ENCODE measurements at regions not wholly inside any gene's neighbourhood (a gene's known extent, or its start where the extent isn't known, plus 50 kb on each side); places are given as distances from the start of the nearest gene placed in this dataset.

DNA sequence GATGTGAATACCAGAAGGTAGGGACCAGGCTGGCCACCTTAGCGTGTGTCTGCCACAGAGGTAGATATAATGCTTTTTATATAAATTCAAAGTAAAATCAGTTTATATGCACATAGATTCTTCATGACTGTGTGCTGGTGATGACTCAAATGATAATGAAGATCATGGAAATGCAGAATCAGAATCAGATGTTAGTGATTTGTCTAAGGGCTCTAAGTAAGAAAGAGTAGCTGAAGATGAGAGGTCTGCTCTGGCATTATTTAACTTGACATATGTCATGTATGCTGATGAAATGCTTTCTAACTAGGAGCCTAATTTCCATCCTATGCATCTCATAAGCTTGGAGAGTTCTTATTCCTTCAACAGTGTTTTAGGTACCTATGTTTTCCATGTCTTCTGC is 50.3 kb upstream of the DPH6 start:
- Mint-ChIP-seq H3K4me3 (no peak overlapping the region), H3K36me3 (ENCODE audit: insufficient read depth in 2 of 2) (peaks cover 1 to 4% of the 10 kb centered on the region in 2 donors), H3K27ac (no peak overlapping the region), H3K9me3 (peaks cover 4 to 7% of the 10 kb centered on the region in 2 donors), H3K4me1 (ENCODE audit: low read depth) (no peaks in the 10 kb centered on the region), H3K27me3 (ENCODE audit: low read depth) (peaks cover 5% of the 10 kb centered on the region)
- ATAC-seq (replicated peaks in 1 of 2) (no peak), DNase-seq (no peak)

DNA sequence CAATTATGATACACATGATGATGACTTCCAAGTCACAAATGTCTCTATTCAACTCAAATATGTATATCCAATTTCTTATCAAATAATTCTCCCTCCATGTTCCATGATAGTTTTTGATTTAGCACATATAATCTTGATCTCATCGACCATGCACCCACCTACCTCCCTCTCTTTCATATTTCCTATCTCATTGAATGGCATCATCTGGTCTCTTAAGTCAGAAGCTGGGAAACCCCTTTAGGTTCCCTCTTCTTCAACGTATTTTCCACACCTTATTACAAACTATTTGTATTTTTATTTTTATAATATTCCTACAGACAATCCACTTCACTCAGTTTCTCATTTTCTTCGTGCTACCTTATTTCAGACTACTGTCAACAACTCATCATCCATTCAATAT is 56.9 kb upstream of the DPH6 start:
- DNase-seq (no peak), ATAC-seq (replicated peaks in 1 of 2) (no peak)
- H3K4me1 Mint-ChIP-seq (ENCODE audit: low read depth): no peaks in the 10 kb centered on the region
- H3K4me3 Mint-ChIP-seq: no peak overlapping the region
- H3K36me3 Mint-ChIP-seq (ENCODE audit: insufficient read depth in 2 of 2): peaks cover 0 to 1% of the 10 kb centered on the region in 2 donors
- peaks cover 0 to 1% of the 10 kb centered on the region in 2 donors for H3K9me3 Mint-ChIP-seq
- no peak overlapping the region for H3K27ac Mint-ChIP-seq
- H3K27me3 Mint-ChIP-seq (ENCODE audit: low read depth): peaks cover 4% of the 10 kb centered on the region

DNA sequence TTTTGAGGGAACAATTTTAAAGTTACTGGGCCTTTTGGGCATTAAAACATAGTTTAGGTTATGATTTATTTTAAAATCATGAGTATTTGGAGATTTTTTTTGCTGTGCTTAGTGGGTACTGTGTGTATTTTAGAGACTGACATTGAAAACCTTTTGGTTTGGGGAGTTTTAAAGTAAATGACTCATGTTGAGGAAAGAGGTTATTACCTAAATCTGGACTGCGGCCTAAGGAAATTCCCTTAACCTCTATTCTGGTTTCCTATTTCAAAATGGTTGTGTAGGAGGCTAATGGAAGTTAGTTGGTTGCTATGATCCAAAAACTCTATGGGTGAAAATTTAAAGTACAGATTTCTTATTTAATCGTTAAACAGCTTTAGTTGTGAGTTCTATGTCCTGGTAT is 57.3 kb upstream of the DPH6 start:
- H3K4me3 Mint-ChIP-seq: no peak overlapping the region
- peaks cover 0 to 1% of the 10 kb centered on the region in 2 donors for H3K9me3 Mint-ChIP-seq
- no peaks in the 10 kb centered on the region for H3K4me1 Mint-ChIP-seq (ENCODE audit: low read depth)
- peaks cover 0 to 1% of the 10 kb centered on the region in 2 donors for H3K36me3 Mint-ChIP-seq (ENCODE audit: insufficient read depth in 2 of 2)
- ATAC-seq (replicated peaks in 1 of 2) (no peak), DNase-seq (no peak)
- no peak overlapping the region for H3K27ac Mint-ChIP-seq
- peaks cover 4% of the 10 kb centered on the region for H3K27me3 Mint-ChIP-seq (ENCODE audit: low read depth)

DNA sequence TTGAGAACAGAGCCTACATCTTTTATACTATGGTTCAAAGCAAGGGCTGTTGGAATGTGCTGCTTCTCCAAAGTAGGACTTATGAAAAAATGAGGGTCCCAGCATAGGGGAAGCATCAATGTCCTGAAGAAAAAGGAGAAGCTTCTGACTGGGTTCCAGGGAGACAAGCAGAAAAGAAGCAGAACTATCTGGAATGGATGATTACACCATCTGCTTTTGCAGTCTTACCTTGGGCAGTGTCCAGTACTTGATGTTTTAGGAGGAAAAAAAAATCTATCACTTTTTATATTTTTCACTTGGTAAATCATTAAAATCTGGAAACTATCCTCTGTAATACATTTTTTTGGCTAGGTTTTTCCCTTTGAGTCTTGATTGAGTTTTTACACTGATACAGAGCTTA is 57.9 kb upstream of the DPH6 start:
- Mint-ChIP-seq H3K27ac (no peak overlapping the region), H3K4me3 (no peak overlapping the region), H3K36me3 (ENCODE audit: insufficient read depth in 2 of 2) (peaks cover 0 to 1% of the 10 kb centered on the region in 2 donors), H3K27me3 (ENCODE audit: low read depth) (peaks cover 4% of the 10 kb centered on the region), H3K9me3 (peaks cover 0 to 1% of the 10 kb centered on the region in 2 donors), H3K4me1 (ENCODE audit: low read depth) (no peaks in the 10 kb centered on the region)
- no peak for DNase-seq
- no peak for ATAC-seq (replicated peaks in 1 of 2)

DNA sequence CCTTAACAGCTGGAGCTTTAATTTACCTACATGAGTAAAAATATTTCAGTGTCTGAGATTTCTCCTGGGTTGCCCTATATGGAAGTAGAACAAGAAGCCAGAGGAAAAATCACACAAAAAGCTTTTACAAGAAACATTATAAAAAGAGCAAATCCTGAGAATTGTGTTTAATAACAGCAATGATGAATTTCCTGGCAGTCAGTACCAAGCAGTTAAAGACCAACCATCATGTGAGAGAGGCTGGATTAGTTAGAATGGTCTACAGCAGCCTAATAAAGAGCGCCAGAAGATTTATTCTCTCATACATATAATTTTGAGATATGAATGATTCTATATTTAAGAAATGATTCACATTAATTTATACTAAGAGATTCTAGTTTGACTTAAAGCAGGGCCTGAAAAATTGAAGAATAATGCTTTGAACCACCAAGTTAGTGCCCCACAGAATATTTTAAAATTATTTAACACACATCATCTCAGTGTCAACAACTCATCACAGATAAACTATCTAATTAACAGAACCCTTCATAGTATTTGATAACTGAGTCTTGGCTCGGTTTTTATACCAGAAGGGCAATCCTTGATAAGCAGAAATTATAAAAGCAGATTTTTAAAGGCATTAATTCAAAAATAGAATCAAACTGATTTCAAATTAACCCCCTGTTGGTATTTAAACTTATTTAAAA is 59.9 kb upstream of the DPH6 start:
- H3K27me3 Mint-ChIP-seq (ENCODE audit: low read depth): peaks cover 4% of the 10 kb centered on the region
- DNase-seq (no peak), ATAC-seq (replicated peaks in 1 of 2) (no peak)
- no peak overlapping the region for H3K27ac Mint-ChIP-seq
- no peaks in the 10 kb centered on the region for H3K4me1 Mint-ChIP-seq (ENCODE audit: low read depth)
- peaks cover 0 to 5% of the 10 kb centered on the region in 2 donors for H3K9me3 Mint-ChIP-seq
- H3K36me3 Mint-ChIP-seq (ENCODE audit: insufficient read depth in 2 of 2): peaks cover 0 to 2% of the 10 kb centered on the region in 2 donors
- no peak overlapping the region for H3K4me3 Mint-ChIP-seq

DNA sequence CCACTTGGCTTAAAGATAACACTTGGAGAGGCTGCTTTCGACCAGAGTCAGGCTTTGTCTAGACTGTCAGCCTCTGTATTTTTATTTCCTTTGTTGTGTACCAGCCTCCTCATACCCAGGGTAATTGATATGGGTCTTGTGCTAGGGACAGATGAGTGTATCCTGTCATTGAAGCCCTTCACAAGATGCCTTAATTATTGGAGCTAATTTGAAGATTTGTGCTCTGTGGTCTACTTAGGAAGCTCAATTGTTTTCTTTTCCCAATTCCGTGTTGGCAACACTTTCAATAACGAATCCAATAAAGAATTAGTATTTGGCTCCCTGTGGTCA is 60.5 kb upstream of the DPH6 start:
- Mint-ChIP-seq H3K27ac (no peak overlapping the region), H3K27me3 (ENCODE audit: low read depth) (peaks cover 4% of the 10 kb centered on the region), H3K36me3 (ENCODE audit: insufficient read depth in 2 of 2) (peaks cover 0 to 2% of the 10 kb centered on the region in 2 donors), H3K4me1 (ENCODE audit: low read depth) (no peaks in the 10 kb centered on the region), H3K9me3 (peaks cover 0 to 5% of the 10 kb centered on the region in 2 donors), H3K4me3 (no peak overlapping the region)
- ATAC-seq (replicated peaks in 1 of 2): no peak
- no peak for DNase-seq

DNA sequence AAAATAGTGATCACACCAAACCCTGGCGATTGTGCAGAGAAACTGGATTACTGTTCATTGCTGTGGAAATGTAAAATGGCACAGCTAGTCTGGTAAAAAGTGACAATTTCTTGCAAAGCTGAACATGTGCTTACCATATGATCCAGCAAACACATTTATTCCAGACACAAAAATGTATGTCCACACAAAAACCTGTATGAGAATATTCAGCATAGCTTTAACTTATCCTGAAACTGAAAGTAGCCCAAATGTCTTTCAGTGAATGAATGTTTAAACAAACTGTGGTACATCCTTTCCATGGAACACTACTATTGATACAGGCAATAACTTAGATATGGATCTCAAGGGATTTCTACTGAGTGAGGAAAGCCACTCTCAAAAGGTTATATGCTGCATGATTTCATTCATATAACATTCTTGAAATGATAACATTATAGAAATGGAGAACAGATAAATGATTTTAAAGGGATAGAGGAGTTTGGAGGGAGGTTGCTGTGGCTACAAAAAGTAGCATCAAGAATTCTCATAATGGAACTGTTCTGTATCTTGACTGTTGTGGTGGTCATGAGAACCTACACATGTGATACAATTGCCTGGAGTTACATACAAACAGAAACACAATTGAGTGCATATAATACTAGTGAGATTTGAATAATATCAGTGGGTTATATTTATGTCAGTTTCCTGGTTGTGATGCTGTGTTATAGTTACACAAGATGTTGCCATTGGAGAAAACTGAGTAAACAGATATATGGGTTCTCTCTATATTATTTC is 70.7 kb upstream of the DPH6 start:
- DNase-seq: no peak
- H3K9me3 Mint-ChIP-seq: peaks cover 2 to 5% of the 10 kb centered on the region in 2 donors
- no peak overlapping the region for H3K27ac Mint-ChIP-seq
- ATAC-seq (replicated peaks in 1 of 2): no peak
- no peak overlapping the region for H3K4me3 Mint-ChIP-seq
- no peaks in the 10 kb centered on the region for H3K27me3 Mint-ChIP-seq (ENCODE audit: low read depth)
- no peaks in the 10 kb centered on the region for H3K4me1 Mint-ChIP-seq (ENCODE audit: low read depth)
- H3K36me3 Mint-ChIP-seq (ENCODE audit: insufficient read depth in 2 of 2): peaks cover 0 to 2% of the 10 kb centered on the region in 2 donors

DNA sequence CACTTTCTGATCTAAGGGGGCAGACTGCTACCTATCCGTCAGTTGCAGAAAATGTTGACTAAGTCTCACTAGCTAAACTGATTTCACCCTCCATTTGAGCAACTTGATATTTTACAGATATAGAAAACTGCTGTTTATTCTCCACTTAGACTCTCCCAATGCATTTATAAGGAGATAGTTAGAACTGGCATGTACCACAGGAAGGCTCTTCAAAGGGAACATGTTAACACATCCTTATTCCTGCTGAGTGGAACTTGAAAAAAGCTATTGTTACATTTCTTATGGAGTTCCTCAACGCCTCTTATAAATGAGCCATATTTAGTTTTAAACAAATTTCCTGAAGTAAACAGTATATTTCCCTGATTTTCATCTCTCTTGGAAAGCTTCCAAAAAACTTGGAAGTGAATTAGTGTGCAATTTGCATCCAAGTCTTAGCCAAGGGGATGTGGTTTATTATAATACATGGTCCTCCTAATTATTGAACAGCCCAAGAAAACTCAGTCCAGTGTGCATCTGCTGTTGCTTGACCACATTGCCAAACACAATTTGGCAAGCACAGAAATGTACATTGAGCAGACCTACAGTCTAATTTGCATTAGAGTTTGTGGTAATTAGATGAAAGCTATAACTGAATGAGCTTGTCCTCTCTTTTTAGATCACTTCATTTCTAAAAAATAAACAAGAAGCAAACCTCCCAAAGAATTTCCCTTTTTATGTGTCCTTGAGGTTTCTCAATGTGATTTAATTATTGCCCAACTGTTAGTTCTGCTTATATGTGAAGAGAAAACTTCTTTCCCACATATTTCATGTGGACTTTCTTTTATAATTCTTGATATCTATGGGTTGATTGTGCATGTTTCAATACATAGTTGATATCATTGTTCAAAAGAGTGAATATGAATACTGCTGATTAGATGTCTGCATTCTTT is 72.6 kb upstream of the DPH6 start:
- no peak for ATAC-seq (replicated peaks in 1 of 2)
- Mint-ChIP-seq H3K4me1 (ENCODE audit: low read depth) (no peaks in the 10 kb centered on the region), H3K9me3 (peaks cover 2 to 4% of the 10 kb centered on the region in 2 donors), H3K27ac (no peak overlapping the region), H3K36me3 (ENCODE audit: insufficient read depth in 2 of 2) (peaks cover 0 to 2% of the 10 kb centered on the region in 2 donors), H3K27me3 (ENCODE audit: low read depth) (no peaks in the 10 kb centered on the region), H3K4me3 (no peak overlapping the region)
- no peak for DNase-seq

DNA sequence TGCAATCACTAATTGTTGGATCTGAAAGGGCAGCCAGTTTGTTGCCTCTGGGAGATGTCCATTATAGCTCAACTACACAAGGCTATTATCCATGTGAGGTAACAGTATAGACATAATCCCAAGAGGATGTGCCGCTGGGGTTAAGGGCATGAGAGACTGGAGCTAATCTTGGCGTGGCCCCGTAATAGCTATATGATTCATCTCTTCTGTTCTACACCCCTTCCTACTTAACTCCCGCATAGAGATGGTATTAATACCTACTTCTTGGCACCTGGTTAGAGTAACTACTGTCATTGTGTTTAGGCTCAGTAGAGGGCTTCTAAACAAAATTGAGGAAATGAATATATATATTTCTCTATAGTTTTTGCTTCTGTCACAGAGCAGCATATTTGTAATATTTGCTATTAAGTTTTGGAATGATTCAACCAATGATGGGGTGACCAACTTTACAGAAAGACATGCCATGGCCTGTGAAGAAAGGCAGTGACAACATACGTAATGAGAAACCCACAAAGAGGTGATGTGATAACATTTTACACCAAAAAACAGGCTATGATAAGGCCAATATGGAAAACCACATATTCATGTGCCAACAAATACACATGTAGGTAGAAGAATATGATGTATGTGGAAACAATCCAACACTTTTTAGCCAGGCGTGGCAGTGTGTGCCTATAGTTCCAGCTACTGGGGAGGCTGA is 76.8 kb upstream of the DPH6 start:
- peaks cover 0 to 2% of the 10 kb centered on the region in 2 donors for H3K9me3 Mint-ChIP-seq

DNA sequence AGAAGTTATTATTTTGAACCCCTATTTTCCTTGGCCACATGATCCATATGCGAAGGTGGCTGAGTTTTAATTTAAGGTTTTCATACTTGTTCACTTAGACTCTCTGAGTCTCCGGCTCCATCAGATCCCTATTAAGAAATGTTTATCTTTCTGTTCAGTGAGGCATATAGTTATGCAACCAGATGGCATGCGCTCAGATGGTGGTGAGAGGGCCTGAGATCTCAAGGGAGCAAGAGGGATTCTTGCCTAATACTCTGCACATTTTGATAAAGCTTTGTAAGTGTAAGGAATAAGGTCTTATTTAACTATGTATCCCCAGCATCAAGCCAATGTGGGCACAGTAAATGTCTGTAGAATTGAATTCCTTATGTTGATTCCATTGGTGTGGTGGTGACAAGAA is 78.9 kb upstream of the DPH6 start:
- Mint-ChIP-seq H3K9me3 (peaks cover 0 to 2% of the 10 kb centered on the region in 2 donors), H3K27me3 (ENCODE audit: low read depth) (no peaks in the 10 kb centered on the region), H3K4me3 (no peak overlapping the region), H3K4me1 (ENCODE audit: low read depth) (no peaks in the 10 kb centered on the region), H3K27ac (no peak overlapping the region), H3K36me3 (ENCODE audit: insufficient read depth in 2 of 2) (no peaks in the 10 kb centered on the region)
- ATAC-seq (replicated peaks in 1 of 2): no peak
- no peak for DNase-seq

More for the DNA sequence above, 76.8 kb upstream of the DPH6 start:
- Mint-ChIP-seq H3K4me3 (no peak overlapping the region), H3K27me3 (ENCODE audit: low read depth) (no peaks in the 10 kb centered on the region), H3K27ac (no peak overlapping the region), H3K36me3 (ENCODE audit: insufficient read depth in 2 of 2) (no peaks in the 10 kb centered on the region), H3K4me1 (ENCODE audit: low read depth) (no peaks in the 10 kb centered on the region)
- ATAC-seq (replicated peaks in 1 of 2) (no peak), DNase-seq (no peak)

DNA sequence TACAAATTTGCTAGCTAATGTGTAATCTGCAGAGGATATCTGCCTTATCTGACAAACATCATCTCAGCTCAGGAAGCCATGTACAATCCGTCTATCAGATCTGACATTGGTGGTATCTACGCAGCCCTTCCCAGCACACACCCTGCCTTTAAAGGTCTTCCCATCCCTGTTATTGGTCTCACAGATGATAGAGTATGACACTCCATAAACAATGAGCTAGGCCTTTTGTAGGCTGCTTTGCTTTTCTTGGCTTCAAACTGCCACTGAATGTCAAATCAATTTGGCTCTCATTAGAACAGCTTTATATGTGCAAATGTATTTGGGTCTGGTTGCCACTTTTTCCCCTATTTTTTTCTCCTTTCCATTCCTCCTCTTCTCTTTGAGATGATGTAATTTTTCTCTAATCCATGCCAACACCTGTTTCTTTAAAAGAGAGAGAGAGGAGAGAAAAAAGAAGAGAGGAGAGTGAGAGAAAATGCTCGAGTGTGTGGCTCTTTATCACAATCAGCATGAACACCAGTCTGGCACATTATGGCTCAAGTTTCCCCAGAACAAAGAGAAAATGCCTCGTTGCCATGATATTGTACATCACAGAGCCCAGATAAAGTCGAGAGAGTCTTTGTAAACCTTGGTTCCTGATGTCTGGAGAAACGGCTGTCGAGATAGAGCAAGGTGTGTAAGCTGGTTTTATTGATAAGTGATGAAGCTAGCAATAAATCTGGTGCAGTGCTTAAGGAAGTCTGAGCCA is 80.8 kb upstream of the DPH6 start:
- H3K9me3 Mint-ChIP-seq: no peaks in the 10 kb centered on the region
- no peak for ATAC-seq (replicated peaks in 1 of 2)
- no peak overlapping the region for H3K4me3 Mint-ChIP-seq
- H3K27ac Mint-ChIP-seq: no peak overlapping the region
- DNase-seq: no peak
- no peaks in the 10 kb centered on the region for H3K36me3 Mint-ChIP-seq (ENCODE audit: insufficient read depth in 2 of 2)
- no peaks in the 10 kb centered on the region for H3K4me1 Mint-ChIP-seq (ENCODE audit: low read depth)
- no peaks in the 10 kb centered on the region for H3K27me3 Mint-ChIP-seq (ENCODE audit: low read depth)

DNA sequence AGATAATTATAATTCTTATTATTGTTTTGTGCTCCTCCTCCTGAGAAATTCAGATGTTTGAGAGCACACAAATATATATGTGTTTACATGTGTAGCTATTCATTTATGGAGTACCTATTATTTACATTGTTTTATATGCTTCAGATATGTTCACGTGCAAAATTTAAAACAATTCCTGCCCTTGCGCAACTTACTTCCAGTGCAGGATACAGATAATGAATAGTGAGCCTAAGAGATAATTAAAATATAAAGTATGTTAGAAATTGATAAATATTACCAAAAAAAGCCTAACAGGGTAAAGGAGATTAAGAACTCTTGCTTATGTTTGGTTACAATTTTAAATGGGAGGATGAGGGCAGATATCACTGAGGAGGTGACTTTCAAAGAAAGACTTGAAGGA is 81.7 kb upstream of the DPH6 start:
- ATAC-seq (replicated peaks in 1 of 2) (no peak), DNase-seq (no peak)
- Mint-ChIP-seq H3K4me3 (no peak overlapping the region), H3K36me3 (ENCODE audit: insufficient read depth in 2 of 2) (no peaks in the 10 kb centered on the region), H3K27me3 (ENCODE audit: low read depth) (peaks cover 9% of the 10 kb centered on the region), H3K9me3 (no peaks in the 10 kb centered on the region), H3K27ac (no peak overlapping the region), H3K4me1 (ENCODE audit: low read depth) (no peaks in the 10 kb centered on the region)
